ENCODE measurements at regions not wholly inside any gene's neighbourhood (a gene's known extent, or its start where the extent isn't known, plus 50 kb on each side); places are given as distances from the start of the nearest gene placed in this dataset.

- Histone ChIP-seq H3K4me1 (no peaks in the 10 kb centered on the region), H3K27me3 (replicated peaks; ENCODE audit: control insufficient read depth, insufficient read depth, low read length) (no peaks in the 10 kb centered on the region), H3K36me3 (ENCODE audit: control insufficient read depth, insufficient read depth, low read length) (no peaks in the 10 kb centered on the region), H3K9me3 (no peaks in the 10 kb centered on the region), H3K4me3 (ENCODE audit: low read depth, low read length) (no peak overlapping the region)
- no peak for TF ChIP-seq CTCF (IDR thresholded peaks at IDR 0.05; ENCODE audit: insufficient read depth in 1 of 2, low read depth in 1 of 2, low read length in 1 of 2, severe bottlenecking in 1 of 2, unreplicated experiment in 1 of 2)
- Mint-ChIP-seq H3K27ac (ENCODE audit: unreplicated experiment) (no peak overlapping the region), H3K9me3 (ENCODE audit: unreplicated experiment) (no peaks in the 10 kb centered on the region), H3K4me3 (ENCODE audit: unreplicated experiment) (no peak overlapping the region), H3K36me3 (ENCODE audit: insufficient read depth, unreplicated experiment) (no peaks in the 10 kb centered on the region), H3K4me1 (ENCODE audit: low read depth, unreplicated experiment) (peaks cover 10% of the 10 kb centered on the region), H3K27me3 (ENCODE audit: insufficient read depth, unreplicated experiment) (peaks cover 2% of the 10 kb centered on the region)
- no TSS peak for BruUV-seq (replicated peaks)
- no peak for DNase-seq
- intact Hi-C loops (cut with micrococcal nuclease; ENCODE audit: unreplicated experiment) = loop anchor here (1.0 to 10.0 kb wide), 13 partner anchors 112 to 1515 kb away; no protein-coding TSS in a partner anchor
- ChIA-PET POLR2A (no interaction called here), CTCF (no interaction called here)
Measured at GRCh38 chr2:156891609-156892008, 365.9 kb upstream of the GALNT5 start.

- Mint-ChIP-seq H3K36me3 (ENCODE audit: insufficient read depth, unreplicated experiment) (no peaks in the 10 kb centered on the region), H3K4me1 (ENCODE audit: low read depth, unreplicated experiment) (peaks cover 10% of the 10 kb centered on the region), H3K4me3 (ENCODE audit: unreplicated experiment) (peak overlapping the region; percentile 66), H3K27me3 (ENCODE audit: insufficient read depth, unreplicated experiment) (peaks cover 2% of the 10 kb centered on the region), H3K9me3 (ENCODE audit: unreplicated experiment) (no peaks in the 10 kb centered on the region), H3K27ac (ENCODE audit: unreplicated experiment) (no peak overlapping the region)
- intact Hi-C loops (cut with micrococcal nuclease; ENCODE audit: unreplicated experiment) = loop anchor here (1.0 to 10.0 kb wide), 13 partner anchors 113 to 1516 kb away; no protein-coding TSS in a partner anchor
- H3K36me3 ChIP-seq (ENCODE audit: control insufficient read depth, insufficient read depth, low read length) = no peaks in the 10 kb centered on the region
- no peaks in the 10 kb centered on the region for H3K4me1 ChIP-seq
- no peaks in the 10 kb centered on the region for H3K9me3 ChIP-seq
- BruUV-seq (replicated peaks) = no TSS peak
- no peaks in the 10 kb centered on the region for H3K27me3 ChIP-seq (replicated peaks; ENCODE audit: control insufficient read depth, insufficient read depth, low read length)
- ChIA-PET CTCF (no interaction called here), POLR2A (no interaction called here)
- H3K4me3 ChIP-seq (ENCODE audit: low read depth, low read length) = peak overlapping the region; percentile 36
- peak; percentile 58 to 71 for TF ChIP-seq CTCF (IDR thresholded peaks at IDR 0.05; ENCODE audit: insufficient read depth in 1 of 2, low read depth in 1 of 2, low read length in 1 of 2, severe bottlenecking in 1 of 2, unreplicated experiment in 1 of 2)
- peak in 1 of 2 experiments; percentile 55 for DNase-seq
Measured at GRCh38 chr2:156892467-156893281, 364.8 kb upstream of the GALNT5 start.

GRCh38 chr2:156896294-156896693 is 361.2 kb upstream of the GALNT5 start:
- no peak overlapping the region for H3K27ac Mint-ChIP-seq (ENCODE audit: unreplicated experiment)
- H3K9me3 Mint-ChIP-seq (ENCODE audit: unreplicated experiment) = no peaks in the 10 kb centered on the region
- no peaks in the 10 kb centered on the region for H3K4me1 ChIP-seq
- peaks cover 10% of the 10 kb centered on the region for H3K4me1 Mint-ChIP-seq (ENCODE audit: low read depth, unreplicated experiment)
- no peaks in the 10 kb centered on the region for H3K27me3 ChIP-seq (replicated peaks; ENCODE audit: control insufficient read depth, insufficient read depth, low read length)
- POLR2A ChIA-PET = no interaction called here
- H3K36me3 Mint-ChIP-seq (ENCODE audit: insufficient read depth, unreplicated experiment) = no peaks in the 10 kb centered on the region
- H3K4me3 ChIP-seq (ENCODE audit: low read depth, low read length) = no peak overlapping the region
- TF ChIP-seq CTCF (IDR thresholded peaks at IDR 0.05; ENCODE audit: insufficient read depth in 1 of 2, low read depth in 1 of 2, low read length in 1 of 2, severe bottlenecking in 1 of 2, unreplicated experiment in 1 of 2) = no peak
- CTCF ChIA-PET = no interaction called here
- H3K9me3 ChIP-seq = no peaks in the 10 kb centered on the region
- BruUV-seq (replicated peaks) = no TSS peak
- intact Hi-C loops (cut with micrococcal nuclease; ENCODE audit: unreplicated experiment) = loop anchor here (10.0 kb wide), 3 partner anchors 741 to 1181 kb away; no protein-coding TSS in a partner anchor
- no peak for DNase-seq
- H3K36me3 ChIP-seq (ENCODE audit: control insufficient read depth, insufficient read depth, low read length) = no peaks in the 10 kb centered on the region
- H3K27me3 Mint-ChIP-seq (ENCODE audit: insufficient read depth, unreplicated experiment) = peaks cover 2% of the 10 kb centered on the region
- no peak overlapping the region for H3K4me3 Mint-ChIP-seq (ENCODE audit: unreplicated experiment)

Measured in Caco-2 (cell line).